ENCODE measurements at regions not wholly inside any gene's neighbourhood (a gene's known extent, or its start where the extent isn't known, plus 50 kb on each side); places are given as distances from the start of the nearest gene placed in this dataset.

DNA sequence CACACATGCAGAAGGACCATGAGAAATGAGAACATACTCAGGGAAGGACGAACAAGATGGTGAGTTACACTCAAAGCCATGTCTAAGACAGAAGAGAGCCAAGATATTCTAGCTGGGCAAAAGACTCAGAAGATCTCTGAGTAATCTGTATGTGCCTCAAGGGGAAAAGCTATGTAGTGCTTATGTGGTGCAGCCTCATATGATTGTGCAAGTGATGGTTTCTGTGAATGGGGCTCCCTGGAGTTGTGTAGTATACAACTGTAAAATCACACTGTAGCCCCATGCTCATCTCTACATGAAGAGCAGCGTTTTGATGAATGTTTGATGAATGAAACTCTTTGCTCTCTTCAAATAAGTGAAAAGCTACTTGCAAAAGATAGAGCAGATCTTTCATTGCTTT is 57.5 kb downstream of the OSR1 start:
- TF ChIP-seq, protein P1, sequence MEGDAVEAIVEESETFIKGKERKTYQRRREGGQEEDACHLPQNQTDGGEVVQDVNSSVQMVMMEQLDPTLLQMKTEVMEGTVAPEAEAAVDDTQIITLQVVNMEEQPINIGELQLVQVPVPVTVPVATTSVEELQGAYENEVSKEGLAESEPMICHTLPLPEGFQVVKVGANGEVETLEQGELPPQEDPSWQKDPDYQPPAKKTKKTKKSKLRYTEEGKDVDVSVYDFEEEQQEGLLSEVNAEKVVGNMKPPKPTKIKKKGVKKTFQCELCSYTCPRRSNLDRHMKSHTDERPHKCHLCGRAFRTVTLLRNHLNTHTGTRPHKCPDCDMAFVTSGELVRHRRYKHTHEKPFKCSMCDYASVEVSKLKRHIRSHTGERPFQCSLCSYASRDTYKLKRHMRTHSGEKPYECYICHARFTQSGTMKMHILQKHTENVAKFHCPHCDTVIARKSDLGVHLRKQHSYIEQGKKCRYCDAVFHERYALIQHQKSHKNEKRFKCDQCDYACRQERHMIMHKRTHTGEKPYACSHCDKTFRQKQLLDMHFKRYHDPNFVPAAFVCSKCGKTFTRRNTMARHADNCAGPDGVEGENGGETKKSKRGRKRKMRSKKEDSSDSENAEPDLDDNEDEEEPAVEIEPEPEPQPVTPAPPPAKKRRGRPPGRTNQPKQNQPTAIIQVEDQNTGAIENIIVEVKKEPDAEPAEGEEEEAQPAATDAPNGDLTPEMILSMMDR (IDR thresholded peaks at IDR 0.05; ENCODE audit: insufficient read depth, low read depth, low read length, missing control alignments): no peak
- H3K4me3 ChIP-seq (ENCODE audit: low read length): no peak overlapping the region
- DNase-seq (ENCODE audit: low read depth): peak; percentile 65

GRCh38 chr2:19299522-19299921 is 58.9 kb downstream of the OSR1 start:
- no peak overlapping the region for H3K4me3 ChIP-seq (ENCODE audit: low read length)
- no peak for DNase-seq (ENCODE audit: low read depth)
- TF ChIP-seq, protein P1 (IDR thresholded peaks at IDR 0.05; ENCODE audit: insufficient read depth, low read depth, low read length, missing control alignments): no peak

- TF ChIP-seq, protein P1 (IDR thresholded peaks at IDR 0.05; ENCODE audit: insufficient read depth, low read depth, low read length, missing control alignments): no peak
- DNase-seq (ENCODE audit: low read depth): no peak
- no peak overlapping the region for H3K4me3 ChIP-seq (ENCODE audit: low read length)
Observed at GRCh38 chr2:19299032-19299431, 59.4 kb downstream of the OSR1 start.

DNA sequence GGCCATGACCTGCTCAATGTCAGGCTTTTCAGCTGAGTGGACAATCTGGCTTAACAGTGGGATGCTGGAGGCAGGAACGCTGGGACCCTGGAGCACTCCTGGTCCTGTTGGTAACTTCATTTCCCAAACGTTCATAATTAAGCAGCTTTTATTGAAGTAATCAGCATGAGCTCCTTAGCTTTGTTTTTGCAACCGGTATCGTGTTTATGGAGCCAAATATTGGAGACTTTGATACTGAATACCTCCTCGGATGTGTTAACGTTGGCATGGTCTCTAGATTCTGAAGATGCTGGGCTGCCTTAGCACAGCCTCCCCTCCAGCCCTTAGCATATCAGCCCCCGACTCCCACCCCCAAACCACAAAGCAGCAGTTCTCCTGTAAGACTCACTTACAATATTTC is 60.7 kb downstream of the OSR1 start:
- DNase-seq (ENCODE audit: low read depth): no peak
- no peak overlapping the region for H3K4me3 ChIP-seq (ENCODE audit: low read length)
- TF ChIP-seq, protein P1 (IDR thresholded peaks at IDR 0.05; ENCODE audit: insufficient read depth, low read depth, low read length, missing control alignments): no peak

- no peak for DNase-seq (ENCODE audit: low read depth)
- no peak overlapping the region for H3K4me3 ChIP-seq (ENCODE audit: low read length)
- TF ChIP-seq, protein P1 (IDR thresholded peaks at IDR 0.05; ENCODE audit: insufficient read depth, low read depth, low read length, missing control alignments): no peak
Observed at GRCh38 chr2:19295998-19296502, 62.4 kb downstream of the OSR1 start.

DNA sequence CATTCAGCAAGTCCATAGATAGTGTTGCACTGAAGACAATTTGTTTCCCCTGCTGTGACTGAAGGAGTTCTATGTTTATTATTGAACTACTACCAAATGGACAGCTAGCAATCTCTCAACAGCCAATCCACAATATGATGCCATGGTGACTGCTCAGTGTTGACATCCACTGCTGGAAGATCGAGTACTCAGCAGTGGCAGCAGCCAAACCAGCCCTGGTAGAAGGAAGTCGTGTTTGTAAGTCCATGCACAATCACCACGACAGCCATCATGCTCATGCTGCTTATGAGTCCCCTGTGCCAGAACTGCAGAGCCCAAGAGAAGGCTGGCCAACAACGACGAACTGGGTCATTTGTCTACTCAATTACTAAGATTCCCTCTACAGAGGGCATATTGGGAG is 66.4 kb downstream of the OSR1 start:
- H3K4me3 ChIP-seq (ENCODE audit: low read length): no peak overlapping the region
- TF ChIP-seq, protein P1 (IDR thresholded peaks at IDR 0.05; ENCODE audit: insufficient read depth, low read depth, low read length, missing control alignments): no peak
- DNase-seq (ENCODE audit: low read depth): no peak

DNA sequence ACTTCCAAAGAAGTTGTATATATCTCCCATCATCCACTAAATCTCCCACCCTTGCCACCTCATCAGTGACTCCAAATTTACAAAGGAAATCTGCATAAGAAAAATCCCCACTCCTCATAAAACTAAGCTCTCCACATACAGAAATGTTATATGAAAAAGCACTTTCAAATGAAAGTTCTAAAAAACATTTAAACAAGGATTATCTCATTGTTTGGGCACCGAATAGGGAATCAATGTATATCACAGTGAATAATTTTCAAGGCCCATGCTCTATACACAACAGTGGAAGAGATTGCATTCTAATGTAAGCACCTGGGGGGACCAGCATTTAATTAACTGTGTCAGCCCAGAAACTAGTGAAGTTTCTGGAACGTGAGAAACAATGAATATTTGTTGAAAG is 70.1 kb downstream of the OSR1 start:
- TF ChIP-seq, protein P1 (IDR thresholded peaks at IDR 0.05; ENCODE audit: insufficient read depth, low read depth, low read length, missing control alignments): no peak
- DNase-seq (ENCODE audit: low read depth): no peak
- no peak overlapping the region for H3K4me3 ChIP-seq (ENCODE audit: low read length)
